PFSK-1 (cell line): ENCODE measurements at regions not wholly inside any gene's neighbourhood (a gene's known extent, or its start where the extent isn't known, plus 50 kb on each side); places are given as distances from the start of the nearest gene placed in this dataset.

ENCODE experiments used
- POLR2AphosphoS5 ChIP-seq: IDR thresholded peaks from 2 replicates; pipeline ENCODE4 v1.6.1; 2012; ENCODE audit warnings: low read depth, mild to moderate bottlenecking, control low read depth, low read length, moderate library complexity
- REST ChIP-seq, 2 experiments: IDR thresholded peaks; 2 replicates each; pipeline versions ENCODE4 v1.6.1 to v1.8.0; 2011 to 2012; ENCODE audit warnings: low read depth in 2 of 2, low read length in 2 of 2, control low read depth in 1 of 2, inconsistent platforms in 1 of 2, mild to moderate bottlenecking in 1 of 2, moderate library complexity in 1 of 2; ENCODE audit not compliant: insufficient read depth in 1 of 2

GRCh38 chr15:58298879-58299850 lies 132.6 kb upstream of the LIPC start:
- TF ChIP-seq POLR2AphosphoS5 = no peak
- TF ChIP-seq REST (IDR thresholded peaks at IDR 0.05; ENCODE audit: insufficient read depth in 1 of 2, low read depth in 2 of 2, low read length in 2 of 2) = no peak
